AG09319 (cell line): ENCODE measurements at regions not wholly inside any gene's neighbourhood (a gene's known extent, or its start where the extent isn't known, plus 50 kb on each side); places are given as distances from the start of the nearest gene placed in this dataset.

ENCODE experiments used
- DNase-seq: peaks from one replicate; pipeline ENCODE4 v3.0.0-alpha.2; 2010; ENCODE audit warnings: low read depth; ENCODE audit errors: extremely low read depth
- CTCF ChIP-seq: IDR thresholded peaks from 2 replicates; pipeline ENCODE4 v1.5.1; 2011; ENCODE audit warnings: low read depth, mild to moderate bottlenecking, inconsistent platforms, low read length, moderate library complexity

DNA sequence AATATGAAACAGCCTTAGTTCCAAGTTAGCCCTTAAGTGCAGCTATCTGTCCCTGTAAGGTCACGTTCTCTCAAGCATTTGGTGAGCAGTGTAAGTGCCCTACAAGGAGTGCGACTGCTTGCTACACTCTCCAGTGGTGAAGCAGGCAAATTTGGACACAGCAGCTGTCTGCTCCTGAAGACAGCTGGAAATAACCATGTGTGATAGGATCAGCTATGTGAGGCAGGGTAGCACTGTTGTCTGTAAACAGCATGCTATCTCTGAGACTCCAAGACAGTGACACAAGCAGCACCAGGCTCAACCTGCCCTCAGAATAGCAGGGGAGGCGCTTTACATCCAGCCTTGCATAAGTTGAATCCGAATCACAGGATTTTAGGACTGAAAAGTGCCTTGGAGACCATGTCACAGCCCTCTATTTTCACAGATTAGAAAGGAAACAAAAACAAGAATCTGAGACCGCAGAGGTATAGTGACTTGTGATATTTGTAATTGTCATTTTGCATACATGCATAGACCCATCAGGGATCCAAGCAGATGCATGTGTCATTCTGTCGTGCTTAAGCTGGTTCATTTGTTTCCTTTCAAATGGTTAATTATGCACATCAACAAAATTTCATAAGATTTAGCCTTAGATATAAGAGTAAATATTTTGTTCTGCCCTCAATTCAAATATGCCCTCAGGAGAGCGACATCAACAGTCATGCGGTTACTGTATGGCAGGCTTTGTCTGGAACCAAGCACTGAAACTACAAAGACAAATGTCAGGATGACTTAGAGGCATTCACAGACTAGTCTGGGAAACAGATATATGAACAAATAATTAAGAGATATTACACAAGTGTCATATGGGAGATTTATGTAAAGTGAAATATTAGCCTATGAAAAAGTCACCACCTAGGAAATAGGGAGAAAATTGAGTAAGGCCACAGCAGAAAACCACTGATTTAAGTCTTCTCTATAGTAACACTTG is 134.9 kb upstream of the NRIP1 start:
- DNase-seq = no peak
- no peak for TF ChIP-seq CTCF

- TF ChIP-seq CTCF = no peak
- no peak for DNase-seq
Observed at GRCh38 chr21:15203740-15204139, 138.9 kb upstream of the NRIP1 start.

DNA sequence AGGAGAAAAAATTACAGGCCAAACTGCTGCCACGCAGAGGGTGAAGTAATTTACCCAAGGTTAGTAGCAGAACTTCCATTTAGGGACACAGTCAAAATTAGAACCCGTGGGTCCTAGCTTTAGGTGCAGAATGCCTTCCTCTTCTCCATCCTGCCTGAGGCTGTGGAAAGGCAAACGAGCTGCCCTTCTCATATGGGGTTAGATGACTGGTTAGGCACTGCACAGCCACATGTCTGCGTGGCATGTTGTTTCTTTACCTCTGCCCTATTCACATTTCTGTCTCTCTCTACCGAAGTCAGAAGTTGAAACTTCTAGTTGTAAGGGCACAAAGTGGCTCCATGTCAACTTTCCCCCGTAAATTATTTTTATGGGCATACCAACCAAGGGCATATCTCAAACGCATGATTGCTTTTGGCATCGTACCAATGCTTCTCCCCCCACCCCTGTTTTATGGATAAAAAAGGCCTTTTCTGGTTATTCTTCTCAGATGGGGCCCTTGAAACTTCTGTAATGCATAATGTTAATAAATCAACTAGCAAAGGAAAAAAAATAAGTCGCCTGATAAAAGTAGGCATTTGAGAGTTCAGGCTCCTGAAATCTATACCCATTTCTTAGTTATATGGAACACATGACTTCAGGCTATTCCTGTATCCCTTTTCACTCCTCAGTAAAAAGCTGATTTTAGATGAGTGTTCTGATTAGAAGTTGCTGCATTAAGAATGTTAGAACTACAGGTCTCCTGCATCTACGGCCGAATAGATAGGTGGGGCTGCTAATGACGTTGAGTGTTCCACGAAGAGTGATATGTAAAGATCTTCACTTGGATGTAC is 139.6 kb upstream of the NRIP1 start:
- no peak for DNase-seq
- no peak for TF ChIP-seq CTCF

GRCh38 chr21:15204970-15205286 is 140.1 kb upstream of the NRIP1 start:
- TF ChIP-seq CTCF = no peak
- DNase-seq = no peak

DNA sequence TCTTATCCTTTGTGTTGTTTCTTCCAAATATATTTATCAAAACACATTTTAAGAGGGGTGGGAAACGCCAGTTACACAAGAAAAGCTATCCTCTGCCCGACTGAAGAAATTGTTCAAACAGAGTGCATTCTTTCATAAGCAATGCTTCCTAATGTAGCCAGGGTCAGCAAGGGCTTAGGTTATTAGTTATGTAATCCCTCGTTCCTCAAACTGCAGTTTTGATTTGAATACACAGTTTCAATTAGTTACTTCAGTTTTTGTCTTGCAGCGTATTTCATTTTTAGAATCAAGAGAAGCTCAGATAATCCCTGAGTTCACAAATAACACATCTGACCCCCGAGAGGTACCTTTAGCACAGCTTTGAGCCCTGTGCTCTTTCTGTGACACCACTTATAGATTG is 141.7 kb upstream of the NRIP1 start:
- no peak for TF ChIP-seq CTCF
- no peak for DNase-seq

- DNase-seq = no peak
- TF ChIP-seq CTCF = no peak
Observed at GRCh38 chr21:15207231-15207630, 142.4 kb upstream of the NRIP1 start.
